IgD-negative memory B cell (primary cell): ENCODE measurements at regions not wholly inside any gene's neighbourhood (a gene's known extent, or its start where the extent isn't known, plus 50 kb on each side); places are given as distances from the start of the nearest gene placed in this dataset.
"Not testable (repeated sequence)": the region's sequence is repeated elsewhere in the genome, so short reads cannot be mapped to it uniquely, and the experiment has no call there.

Source experiments
- H3K27ac Mint-ChIP-seq, 3 donors: one replicate each; pipeline ENCODE4 v1.8.0; 2020 to 2022; ENCODE audit warnings: mild to moderate bottlenecking in 3 of 3, mixed read lengths in 3 of 3, moderate library complexity in 1 of 3
- H3K27me3 Mint-ChIP-seq: one replicate; pipeline ENCODE4 v1.8.0; 2021; ENCODE audit warnings: mixed read lengths
- H3K36me3 Mint-ChIP-seq: one replicate; pipeline ENCODE4 v1.8.0; 2020; ENCODE audit warnings: mild to moderate bottlenecking, mixed read lengths
- H3K4me1 Mint-ChIP-seq, 3 donors: one replicate each; pipeline ENCODE4 v1.8.0; 2020 to 2022; ENCODE audit warnings: mixed read lengths in 3 of 3, mild to moderate bottlenecking in 1 of 3
- H3K4me3 Mint-ChIP-seq, 4 donors: one replicate each; pipeline ENCODE4 v1.8.0; 2020 to 2022; ENCODE audit warnings: mild to moderate bottlenecking in 4 of 4, mixed read lengths in 4 of 4, moderate library complexity in 3 of 4
- H3K9me3 Mint-ChIP-seq, 3 donors: one replicate each; pipeline ENCODE4 v1.8.0; 2020 to 2021; ENCODE audit warnings: mixed read lengths in 3 of 3, mild to moderate bottlenecking in 1 of 3

GRCh38 chr16:79993629-79994209 is 393.2 kb upstream of the MAF start:
- Mint-ChIP-seq H3K4me3 (no peak overlapping the region), H3K36me3 (no peaks in the 10 kb centered on the region), H3K27me3 (no peaks in the 10 kb centered on the region), H3K4me1 (peaks cover 0 to 1% (median 0%) of the 10 kb centered on the region in 3 donors), H3K27ac (no peak overlapping the region), H3K9me3 (peaks cover 0 to 2% (median 0%) of the 10 kb centered on the region in 3 donors)

- H3K4me1 Mint-ChIP-seq: no peaks in the 10 kb centered on the region
- no peak overlapping the region for H3K4me3 Mint-ChIP-seq
- H3K9me3 Mint-ChIP-seq: peaks cover 0 to 2% (median 0%) of the 10 kb centered on the region in 3 donors
- no peaks in the 10 kb centered on the region for H3K36me3 Mint-ChIP-seq
- H3K27ac Mint-ChIP-seq: no peak overlapping the region
- H3K27me3 Mint-ChIP-seq: peaks cover 6% of the 10 kb centered on the region
Measured at GRCh38 chr16:79991969-79992368, 391.4 kb upstream of the MAF start.

DNA sequence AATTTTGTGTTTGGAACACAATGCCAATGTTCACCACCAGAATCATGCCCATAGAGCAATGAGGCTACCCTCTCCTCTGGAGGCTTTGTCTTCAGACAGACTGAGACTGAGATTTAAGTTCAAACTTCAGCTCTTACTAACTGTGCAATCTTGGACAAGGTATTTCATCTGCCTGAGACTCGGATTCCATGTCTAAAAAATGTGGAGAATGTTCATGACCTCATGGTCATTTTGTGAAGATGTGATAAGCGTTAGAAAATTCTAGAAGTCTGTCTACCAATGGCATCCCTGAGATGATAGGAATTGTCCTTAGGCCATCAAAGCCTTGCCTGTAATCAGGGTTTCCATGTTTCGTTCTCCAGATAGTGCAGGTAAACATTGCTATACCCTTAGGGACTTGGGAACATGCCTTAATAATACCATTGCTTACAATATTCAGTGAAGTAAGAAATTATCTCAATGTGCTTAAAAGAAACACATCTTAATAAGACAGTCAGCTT is 388.2 kb upstream of the MAF start:
- H3K36me3 Mint-ChIP-seq: no peaks in the 10 kb centered on the region
- no peak overlapping the region for H3K4me3 Mint-ChIP-seq
- no peaks in the 10 kb centered on the region for H3K4me1 Mint-ChIP-seq
- no peak overlapping the region for H3K27ac Mint-ChIP-seq
- H3K9me3 Mint-ChIP-seq: no peaks in the 10 kb centered on the region
- peaks cover 8% of the 10 kb centered on the region for H3K27me3 Mint-ChIP-seq

DNA sequence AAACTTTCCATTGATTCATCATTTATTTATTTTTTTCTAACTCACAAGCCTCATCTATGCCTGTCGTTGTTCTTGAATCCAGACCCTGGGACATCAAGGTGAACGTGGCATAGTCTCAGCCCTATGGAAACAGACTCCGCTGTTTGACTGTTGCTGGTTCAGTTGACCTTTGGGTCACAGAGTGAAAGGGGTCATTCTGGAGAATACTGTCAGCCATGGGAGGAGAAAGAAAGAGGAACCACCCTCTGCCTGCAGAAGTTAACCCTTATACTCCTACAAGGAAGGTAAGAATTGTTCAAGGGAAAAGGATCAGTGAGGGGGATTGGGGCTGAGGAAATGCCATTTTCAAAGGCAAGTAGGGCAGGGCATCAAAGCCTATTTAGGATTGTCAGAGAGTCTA is 387.6 kb upstream of the MAF start:
- Mint-ChIP-seq H3K4me1 (no peaks in the 10 kb centered on the region), H3K27ac (no peak overlapping the region), H3K36me3 (no peaks in the 10 kb centered on the region), H3K4me3 (no peak overlapping the region), H3K9me3 (no peaks in the 10 kb centered on the region), H3K27me3 (peaks cover 8% of the 10 kb centered on the region)

DNA sequence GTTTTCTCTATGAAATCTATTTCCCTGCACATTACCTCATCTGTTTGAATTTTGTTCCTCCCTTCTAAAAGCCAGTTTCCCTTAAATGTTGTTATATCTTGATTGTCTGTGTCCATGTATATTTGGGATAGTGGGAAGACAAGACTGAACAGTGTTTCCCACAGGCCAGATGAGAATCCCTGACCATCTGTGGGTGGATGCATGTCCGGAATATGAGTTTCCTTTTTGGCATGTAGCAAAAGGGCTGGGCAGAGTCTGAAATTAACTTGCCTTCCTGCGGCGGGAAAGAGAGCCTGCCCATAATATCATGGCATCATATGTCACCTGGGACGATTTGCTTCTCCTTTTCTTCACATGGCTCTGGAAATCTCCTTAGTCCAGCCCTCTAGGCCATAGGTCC is 385.8 kb upstream of the MAF start:
- Mint-ChIP-seq H3K9me3 (no peaks in the 10 kb centered on the region), H3K4me1 (no peaks in the 10 kb centered on the region), H3K4me3 (no peak overlapping the region), H3K27me3 (peaks cover 8% of the 10 kb centered on the region), H3K27ac (no peak overlapping the region), H3K36me3 (no peaks in the 10 kb centered on the region)

DNA sequence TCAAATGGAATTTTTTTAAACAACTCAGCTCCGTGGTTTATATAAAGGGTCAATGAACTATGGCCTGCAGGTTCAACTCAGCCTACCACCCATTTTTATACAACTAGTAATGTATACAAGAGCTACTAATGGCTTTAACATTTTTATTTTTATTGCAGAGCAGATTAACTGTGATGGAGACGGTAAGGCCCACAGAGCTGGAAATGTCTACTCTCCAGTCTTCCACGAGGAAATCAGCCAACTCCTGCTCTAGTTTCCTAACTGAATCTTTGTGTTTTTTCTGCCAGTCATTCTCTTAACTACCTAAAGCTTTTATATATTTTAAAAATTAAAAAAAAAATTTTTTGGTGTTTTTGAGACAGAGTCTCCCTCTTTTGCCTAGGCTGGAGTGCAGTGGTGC is 385.1 kb upstream of the MAF start:
- H3K36me3 Mint-ChIP-seq: no peaks in the 10 kb centered on the region
- H3K9me3 Mint-ChIP-seq: no peaks in the 10 kb centered on the region
- H3K4me3 Mint-ChIP-seq: no peak overlapping the region
- H3K27ac Mint-ChIP-seq: no peak overlapping the region
- no peaks in the 10 kb centered on the region for H3K4me1 Mint-ChIP-seq
- H3K27me3 Mint-ChIP-seq: peaks cover 8% of the 10 kb centered on the region

GRCh38 chr16:79984149-79984548 is 383.6 kb upstream of the MAF start:
- not testable (repeated sequence) for H3K4me3 Mint-ChIP-seq, H3K27me3 Mint-ChIP-seq, H3K4me1 Mint-ChIP-seq, H3K27ac Mint-ChIP-seq, H3K36me3 Mint-ChIP-seq, H3K9me3 Mint-ChIP-seq

GRCh38 chr16:79982862-79983261 is 382.3 kb upstream of the MAF start:
- Mint-ChIP-seq H3K27ac (no peak overlapping the region), H3K4me3 (no peak overlapping the region), H3K27me3 (peaks cover 5% of the 10 kb centered on the region), H3K9me3 (no peaks in the 10 kb centered on the region), H3K36me3 (no peaks in the 10 kb centered on the region), H3K4me1 (no peaks in the 10 kb centered on the region)

GRCh38 chr16:79982361-79982760 is 381.8 kb upstream of the MAF start:
- H3K27ac Mint-ChIP-seq: no peak overlapping the region
- peaks cover 4% of the 10 kb centered on the region for H3K27me3 Mint-ChIP-seq
- no peak overlapping the region for H3K4me3 Mint-ChIP-seq
- H3K4me1 Mint-ChIP-seq: no peaks in the 10 kb centered on the region
- no peaks in the 10 kb centered on the region for H3K9me3 Mint-ChIP-seq
- no peaks in the 10 kb centered on the region for H3K36me3 Mint-ChIP-seq

DNA sequence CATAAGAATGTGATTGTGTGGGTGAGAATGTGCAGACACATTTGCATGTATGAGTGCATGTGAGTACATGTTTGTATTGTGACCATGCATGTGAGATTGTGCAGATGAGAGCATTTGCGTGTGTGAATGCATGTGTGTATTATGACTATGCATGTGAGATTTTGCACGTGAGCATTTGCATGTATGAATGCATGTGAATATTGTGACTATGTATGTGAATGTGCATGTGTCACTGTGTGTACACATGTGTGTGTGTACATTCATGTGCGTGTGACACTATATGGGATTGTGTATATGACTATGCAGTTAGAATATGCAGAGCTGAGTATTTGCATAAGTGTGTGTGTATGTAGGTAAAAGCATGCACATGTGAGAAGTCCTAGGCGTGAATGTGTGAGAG is 381.3 kb upstream of the MAF start:
- no peaks in the 10 kb centered on the region for H3K4me1 Mint-ChIP-seq
- no peaks in the 10 kb centered on the region for H3K36me3 Mint-ChIP-seq
- H3K9me3 Mint-ChIP-seq: no peaks in the 10 kb centered on the region
- peaks cover 2% of the 10 kb centered on the region for H3K27me3 Mint-ChIP-seq
- no peak overlapping the region for H3K27ac Mint-ChIP-seq
- no peak overlapping the region for H3K4me3 Mint-ChIP-seq

DNA sequence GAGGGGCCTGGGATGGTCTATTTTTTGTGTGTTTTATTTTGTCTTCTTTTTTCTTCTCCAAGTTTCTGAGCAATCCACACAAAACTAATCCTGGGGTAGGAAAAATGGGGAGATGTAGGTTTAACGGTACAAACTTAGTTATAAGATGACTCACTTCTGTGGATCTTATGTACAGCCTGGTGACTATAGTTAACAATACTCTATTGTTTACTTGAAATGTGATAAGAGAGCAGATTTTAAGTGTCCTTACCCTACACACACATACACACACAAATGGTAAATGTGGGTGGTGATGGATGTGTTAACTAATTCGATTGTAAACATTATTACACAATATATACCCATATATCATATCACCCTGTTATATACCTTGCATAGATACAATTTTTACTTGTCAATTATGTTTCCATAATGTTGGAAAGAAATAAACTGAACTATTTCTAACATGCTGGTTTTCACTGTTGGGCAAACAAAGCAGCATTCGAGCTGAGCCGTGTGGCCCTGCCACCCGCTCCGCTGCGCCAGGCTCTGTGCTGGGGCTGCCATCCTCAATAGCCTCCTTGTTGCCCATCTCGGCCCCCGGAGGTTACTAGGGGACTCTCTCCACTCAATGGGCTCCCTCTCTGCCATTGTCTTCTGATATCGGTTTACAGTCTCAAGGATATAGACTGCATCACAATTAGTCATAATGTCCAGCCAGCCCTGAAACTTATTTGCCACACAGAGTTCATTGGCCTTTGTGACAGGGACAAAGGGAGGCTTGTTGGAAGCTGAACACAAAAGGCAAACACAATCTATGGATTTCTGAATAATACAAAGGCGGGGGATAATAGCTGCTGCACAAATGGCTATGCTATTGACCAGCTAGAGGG is 380.3 kb upstream of the MAF start:
- H3K9me3 Mint-ChIP-seq: no peaks in the 10 kb centered on the region
- H3K27me3 Mint-ChIP-seq: no peaks in the 10 kb centered on the region
- no peak overlapping the region for H3K27ac Mint-ChIP-seq
- H3K4me3 Mint-ChIP-seq: no peak overlapping the region
- no peaks in the 10 kb centered on the region for H3K36me3 Mint-ChIP-seq
- no peaks in the 10 kb centered on the region for H3K4me1 Mint-ChIP-seq

DNA sequence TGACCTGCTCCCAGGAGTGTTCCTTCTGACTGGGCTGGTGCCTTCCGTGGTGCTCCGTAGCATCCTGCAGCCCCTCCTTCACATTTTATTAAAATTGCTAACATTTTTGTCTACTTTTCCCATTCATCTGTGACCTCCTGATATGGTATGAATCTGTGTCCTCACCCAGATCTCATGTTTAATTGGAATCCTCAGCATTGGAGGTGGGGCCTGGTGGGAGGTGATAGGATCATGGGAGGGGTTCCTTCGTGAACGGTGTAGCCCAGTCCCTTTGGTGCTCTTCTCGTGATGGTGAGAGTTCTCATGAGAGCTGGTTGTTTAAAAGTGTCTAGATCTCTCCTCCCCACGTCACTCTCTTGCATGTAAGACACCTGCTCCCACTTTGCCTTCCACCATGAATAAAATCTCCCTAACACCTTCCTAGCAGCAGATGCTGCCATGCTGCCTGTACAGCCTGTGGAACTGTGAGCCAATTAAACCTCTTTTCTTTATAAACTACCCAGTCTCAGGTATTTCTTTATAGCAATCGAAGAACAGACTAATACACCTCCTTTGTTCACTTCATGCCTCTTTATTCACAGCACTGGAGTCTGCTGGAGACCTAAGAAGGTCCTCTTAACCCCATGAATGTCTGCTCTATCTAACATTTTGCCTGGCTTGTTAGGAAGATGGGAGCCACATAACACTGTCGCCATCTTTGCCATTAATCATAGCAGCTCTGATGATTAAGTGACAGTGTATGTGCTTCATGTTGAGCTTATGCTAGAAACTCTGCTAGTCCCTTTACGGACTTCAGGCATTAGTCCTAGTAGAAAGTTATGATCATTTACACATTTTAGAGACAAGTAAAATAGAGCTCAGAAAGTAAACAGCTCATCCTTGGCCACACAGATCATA is 377.7 kb upstream of the MAF start:
- Mint-ChIP-seq H3K27ac (no peak overlapping the region), H3K27me3 (no peaks in the 10 kb centered on the region), H3K4me3 (no peak overlapping the region), H3K9me3 (no peaks in the 10 kb centered on the region), H3K36me3 (no peaks in the 10 kb centered on the region), H3K4me1 (no peaks in the 10 kb centered on the region)

DNA sequence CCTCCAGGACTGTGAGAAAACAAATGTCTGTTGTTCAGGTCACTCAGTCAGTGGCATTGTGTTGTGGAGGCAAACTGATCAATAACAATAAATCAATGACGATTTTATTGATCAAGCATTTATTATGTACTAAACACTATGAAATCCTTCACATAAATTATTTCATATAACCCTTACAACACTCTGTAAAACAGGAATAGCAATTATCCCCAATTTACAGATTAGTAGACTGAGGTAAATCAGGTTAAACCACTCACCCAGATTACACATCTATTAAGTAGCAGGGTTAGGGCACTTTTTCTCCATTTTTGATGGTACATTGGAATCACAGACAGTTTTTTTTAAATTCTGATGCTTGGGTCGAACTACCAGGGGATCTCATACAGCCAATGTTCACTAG is 372.8 kb upstream of the MAF start:
- Mint-ChIP-seq H3K36me3 (no peaks in the 10 kb centered on the region), H3K27ac (no peak overlapping the region), H3K9me3 (no peaks in the 10 kb centered on the region), H3K4me3 (no peak overlapping the region), H3K4me1 (no peaks in the 10 kb centered on the region), H3K27me3 (no peaks in the 10 kb centered on the region)

- Mint-ChIP-seq H3K4me3 (no peak overlapping the region), H3K36me3 (no peaks in the 10 kb centered on the region), H3K9me3 (peaks cover 0 to 2% (median 0%) of the 10 kb centered on the region in 3 donors), H3K27me3 (no peaks in the 10 kb centered on the region), H3K27ac (no peak overlapping the region), H3K4me1 (no peaks in the 10 kb centered on the region)
Measured at GRCh38 chr16:79972053-79972704, 371.6 kb upstream of the MAF start.

- no peaks in the 10 kb centered on the region for H3K4me1 Mint-ChIP-seq
- peaks cover 0 to 4% (median 0%) of the 10 kb centered on the region in 3 donors for H3K9me3 Mint-ChIP-seq
Measured at GRCh38 chr16:79971237-79971572, 370.7 kb upstream of the MAF start.

More at GRCh38 chr16:79971237-79971572, 370.7 kb upstream of the MAF start:
- Mint-ChIP-seq H3K4me3 (no peak overlapping the region), H3K27me3 (no peaks in the 10 kb centered on the region), H3K27ac (no peak overlapping the region), H3K36me3 (no peaks in the 10 kb centered on the region)
